Heart right ventricle (tissue), 16 donors: ENCODE measurements at regions not wholly inside any gene's neighbourhood (a gene's known extent, or its start where the extent isn't known, plus 50 kb on each side); places are given as distances from the start of the nearest gene placed in this dataset.

Source experiments
- ATAC-seq, 8 donors: fragments of 200-7000 bp; cut with Tn5 transposase; one replicate each; pipeline ENCODE4 v1.9.1; 2020; ENCODE audit warnings: mild to moderate bottlenecking in 8 of 8, moderate library complexity in 8 of 8, moderate number of reproducible peaks in 1 of 8
- DNase-seq, 2 donors: peaks; one replicate each; pipeline ENCODE4 v3.0.0-alpha.2; 2020
- H3K27ac ChIP-seq, 10 donors: fragments of 200-600 bp; sonication (generic) in 2 of 10; one replicate each; pipeline versions ENCODE4 v1.5.0 to v1.8.0; 2020 to 2022; ENCODE audit warnings: mild to moderate bottlenecking in 3 of 10
- H3K27me3 ChIP-seq, 7 donors: fragments of 200-600 bp; one replicate each; pipeline ENCODE4 v1.8.0; 2021 to 2022; ENCODE audit warnings: mild to moderate bottlenecking in 2 of 7
- H3K36me3 ChIP-seq, 9 donors: fragments of 200-600 bp; sonication (generic) in 1 of 9; one replicate each; pipeline versions ENCODE4 v1.5.0 to v1.8.0; 2020 to 2022; ENCODE audit warnings: mild to moderate bottlenecking in 2 of 9
- H3K4me1 ChIP-seq, 9 donors: fragments of 200-600 bp; sonication (generic) in 1 of 9; one replicate each; pipeline versions ENCODE4 v1.5.0 to v1.8.0; 2020 to 2022; ENCODE audit warnings: mild to moderate bottlenecking in 4 of 9
- H3K4me3 ChIP-seq, 10 donors: fragments of 200-600 bp; sonication (generic) in 2 of 10; one replicate each; pipeline versions ENCODE4 v1.5.0 to v1.8.0; 2020 to 2022; ENCODE audit warnings: mild to moderate bottlenecking in 7 of 10, moderate library complexity in 2 of 10
- H3K9me3 ChIP-seq, 11 donors: fragments of 200-600 bp in 10 of 11; sonication (generic) in 2 of 11; one replicate each; pipeline versions ENCODE4 v1.5.0 to v1.8.0; 2013 to 2022; ENCODE audit warnings: mild to moderate bottlenecking in 2 of 11, control low read depth in 1 of 11, moderate library complexity in 1 of 11
- CTCF ChIP-seq, 9 donors: fragments of 200-600 bp; sonication (generic) in 2 of 9; IDR thresholded peaks; one replicate each; pipeline versions ENCODE4 v1.5.0 to v1.8.0; 2021 to 2022; ENCODE audit warnings: antibody characterized with exemption in 9 of 9, mild to moderate bottlenecking in 5 of 9, moderate library complexity in 1 of 9
- WGBS, 2 donors: extraction: QIAGEN DNeasy Blood & Tissue Kit; methylation state at CpG; one replicate each; pipeline ENCODE4 v1.1.7; 2013; ENCODE audit warnings: inconsistent platforms in 1 of 2; 5-methylcytosine and 5-hydroxymethylcytosine counted together
- intact Hi-C, 10 donors: fragments of 100-400 bp; cut with DNase I; formaldehyde crosslinking; loops; one replicate each; pipeline versions ENCODE4 v1.11.1 to v1.14.2; 2022
- donor health status: Arrhythmogenic right ventricular cardiomyopathy.
- donor health status: ischemic (EF 13 %, LVEDD 7.1; RV severe dilation, severe dysfunction).
- donor health status: healthy with polysubstance abuse.
- donor health status: DM: no; HTN: yes; CAD: no.
- donor health status: DM: no; HTN: no; CAD: no.
- donor health status: ischemic (EF 25% LVEDD 6.9; RV normal size, moderate dysfunction).
- donor health status: ischemic (EF 25% LVEDD 5.7; RV mildly dilated, moderate dysfunction).
- donor health status: healthy.
- donor health status: DM: yes; HTN: yes; CAD: no.
- donor health status: Ischemic cardiomyopathy.
- donor health status: ischemic (EF 35%, LVEDD 5.7; RV mildly dilated, moderate dysfunction).
- donor health status: nonischemic (EF 11% LVEDD 7.7; RV severe dilation, severe dysfunction).
- donor health status: DM: yes; HTN: yes; CAD: no.
- donor health status: PGD.
- donor health status: ischemic (EF 29% LVEDD 5.4; RV normal size, mild dysfunction).
- donor health status: nonischemic (EF 23%, LVEDD 6.1; RV moderate dilation, normal function).

GRCh38 chr16:73290258-73290657 lies 242.3 kb upstream of the ZFHX3 start:
- Histone ChIP-seq H3K27me3 (peaks cover 0 to 21% (median 6%) of the 10 kb centered on the region in 7 donors), H3K36me3 (no peaks in the 10 kb centered on the region), H3K9me3 (no peaks in the 10 kb centered on the region), H3K27ac (no peak overlapping the region), H3K4me1 (no peaks in the 10 kb centered on the region), H3K4me3 (no peak overlapping the region)
- intact Hi-C loops: no loop called here
- DNase-seq (no peak), ATAC-seq (no peak)
- 62 to 66% methylated on average over 1 of the region's 1 CpG for WGBS, 2 donors
- no peak for TF ChIP-seq CTCF (IDR thresholded peaks at IDR 0.05)

- no peaks in the 10 kb centered on the region for H3K4me1 ChIP-seq
- ATAC-seq: no peak
- WGBS, 2 donors: 75 to 76% methylated on average over 4 of the region's 4 CpGs
- no peaks in the 10 kb centered on the region for H3K36me3 ChIP-seq
- no peak for TF ChIP-seq CTCF (IDR thresholded peaks at IDR 0.05)
- peaks cover 0 to 21% (median 6%) of the 10 kb centered on the region in 7 donors for H3K27me3 ChIP-seq
- intact Hi-C loops: no loop called here
- no peak overlapping the region for H3K27ac ChIP-seq
- H3K9me3 ChIP-seq: no peaks in the 10 kb centered on the region
- DNase-seq: no peak
- H3K4me3 ChIP-seq: no peak overlapping the region
These were observed 241.3 kb upstream of the ZFHX3 start for GRCh38 chr16:73289232-73289631.

DNA sequence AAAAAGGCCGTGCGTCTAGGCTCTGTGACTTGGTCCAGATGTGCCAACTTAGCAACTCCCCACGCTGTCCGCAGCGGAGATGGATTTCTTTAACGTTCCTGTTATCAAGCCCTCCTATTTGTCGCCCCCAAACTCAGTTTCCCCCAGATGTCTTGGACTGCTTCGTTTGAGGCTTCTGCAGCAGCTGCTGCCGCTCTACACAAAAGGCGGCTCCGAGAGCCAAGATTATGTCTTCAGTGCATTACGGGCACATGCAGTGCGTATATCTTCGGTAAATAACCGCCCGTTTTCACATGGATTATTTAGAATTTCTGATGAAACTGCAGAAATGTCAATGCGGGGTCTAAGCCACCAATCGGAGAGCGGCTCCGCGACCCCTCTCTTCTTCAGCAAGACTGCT lies 240.6 kb upstream of the ZFHX3 start:
- no peak for TF ChIP-seq CTCF (IDR thresholded peaks at IDR 0.05)
- ATAC-seq (no peak), DNase-seq (no peak)
- H3K27ac ChIP-seq: no peak overlapping the region
- WGBS, 2 donors: 70 to 72% methylated on average over 21 of the region's 21 CpGs
- H3K9me3 ChIP-seq: no peaks in the 10 kb centered on the region
- no peaks in the 10 kb centered on the region for H3K4me1 ChIP-seq
- no peaks in the 10 kb centered on the region for H3K36me3 ChIP-seq
- no peak overlapping the region for H3K4me3 ChIP-seq
- intact Hi-C loops: no loop called here
- H3K27me3 ChIP-seq: peaks cover 0 to 21% (median 6%) of the 10 kb centered on the region in 7 donors

- 37 to 39% methylated on average over 10 of the region's 10 CpGs for WGBS, 2 donors
- intact Hi-C loops: no loop called here
These were observed 240.0 kb upstream of the ZFHX3 start for GRCh38 chr16:73287859-73288405.

More at GRCh38 chr16:73287859-73288405, 240.0 kb upstream of the ZFHX3 start:
- no peaks in the 10 kb centered on the region for H3K36me3 ChIP-seq
- no peaks in the 10 kb centered on the region for H3K9me3 ChIP-seq
- no peak overlapping the region for H3K27ac ChIP-seq
- DNase-seq (no peak), ATAC-seq (no peak)
- H3K4me3 ChIP-seq: no peak overlapping the region
- TF ChIP-seq CTCF (IDR thresholded peaks at IDR 0.05): no peak
- no peaks in the 10 kb centered on the region for H3K4me1 ChIP-seq
- peaks cover 0 to 21% (median 6%) of the 10 kb centered on the region in 7 donors for H3K27me3 ChIP-seq
